ENCODE measurements at regions not wholly inside any gene's neighbourhood (a gene's known extent, or its start where the extent isn't known, plus 50 kb on each side); places are given as distances from the start of the nearest gene placed in this dataset.

DNA sequence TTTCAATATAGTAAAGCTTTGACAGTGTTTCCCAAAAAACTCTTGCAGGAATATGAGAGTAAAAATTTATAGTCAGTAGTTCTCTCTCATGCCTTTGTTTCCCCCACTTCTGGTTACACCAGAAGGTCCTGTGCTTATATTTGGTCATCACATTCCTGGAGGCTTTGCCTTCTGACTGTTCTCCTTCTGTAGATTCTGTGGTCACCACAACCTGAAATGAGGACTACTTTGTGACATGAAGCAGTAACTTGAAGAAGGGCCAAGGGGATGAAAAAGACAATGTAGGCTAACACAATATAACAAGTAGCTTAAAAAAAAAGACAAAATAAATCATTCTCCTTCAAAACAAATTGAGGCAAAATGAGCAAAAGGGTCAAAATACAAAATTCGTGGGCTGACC, 366.2 kb upstream of the NR3C2 start:
- FAIRE-seq, result no peak
- no peak overlapping the region for H4K5ac ChIP-seq (ENCODE audit: insufficient read length, low read depth, low read length)
- no peaks in the 10 kb centered on the region for H4K20me1 ChIP-seq (replicated peaks in 1 of 2; ENCODE audit: control insufficient read depth in 1 of 2, insufficient read depth in 2 of 2, low read length in 2 of 2)
- ChIA-PET POLR2A (ENCODE audit: partially characterized antibody) (no interaction called here), CTCF (ENCODE audit: partially characterized antibody) (no interaction called here)
- no peaks in the 10 kb centered on the region for H3K9me3 ChIP-seq (ENCODE audit: insufficient read depth in 2 of 2, low read depth in 1 of 2, low read length in 1 of 2)
- H4K91ac ChIP-seq (replicated peaks; ENCODE audit: insufficient read length, low read length), result no peak overlapping the region
- no peak overlapping the region for H3K4me3 ChIP-seq (ENCODE audit: extremely low read depth in 1 of 4, insufficient read depth in 2 of 4, low read depth in 3 of 4, low read length in 4 of 4)
- no peak overlapping the region for H2AK5ac ChIP-seq (ENCODE audit: low read depth, low read length)
- no peak for DNase-seq (ENCODE audit: low read depth in 1 of 2, low spot score in 2 of 2)
- H3K4me2 ChIP-seq (ENCODE audit: insufficient read depth in 1 of 2, low read depth in 2 of 2, low read length in 2 of 2), result no peak overlapping the region
- H4K8ac ChIP-seq (ENCODE audit: extremely low read depth, insufficient read depth, low read length), result no peak overlapping the region
- no peak overlapping the region for H2BK20ac ChIP-seq (ENCODE audit: low read length)
- no peak overlapping the region for H2BK5ac ChIP-seq (ENCODE audit: low read depth, low read length)
- no peaks in the 10 kb centered on the region for H3K79me2 ChIP-seq (ENCODE audit: control insufficient read depth in 1 of 2, insufficient read depth in 2 of 2, low read length in 2 of 2)
- no peak overlapping the region for H2BK12ac ChIP-seq (ENCODE audit: low read depth, low read length)
- H3K79me1 ChIP-seq (ENCODE audit: low read depth, low read length), result no peaks in the 10 kb centered on the region
- H3K9ac ChIP-seq (replicated peaks in 1 of 4; ENCODE audit: extremely low read depth in 1 of 4, low read depth in 3 of 4, low read length in 3 of 4), result no peak overlapping the region
- H3K56ac ChIP-seq (replicated peaks; ENCODE audit: insufficient read length, low read depth, low read length), result no peak overlapping the region
- H3K4ac ChIP-seq (replicated peaks; ENCODE audit: insufficient read length, low read depth, low read length), result no peak overlapping the region
- no peaks in the 10 kb centered on the region for H3K36me3 ChIP-seq (ENCODE audit: control insufficient read depth in 2 of 4, insufficient read depth in 4 of 4, low read length in 3 of 4)
- no peaks in the 10 kb centered on the region for H3K4me1 ChIP-seq (replicated peaks in 1 of 4; ENCODE audit: control insufficient read depth in 3 of 4, insufficient read depth in 4 of 4, low read length in 3 of 4)
- no peak overlapping the region for H3K18ac ChIP-seq (ENCODE audit: extremely low read depth, low read length)
- 83% methylated on average over 1 of the region's 1 CpG; no CpG with 5 or more reads in 1 of the 2 experiments for WGBS, 2 experiments (ENCODE audit: extremely low coverage in 1 of 2, insufficient coverage in 1 of 2, insufficient read length in 1 of 2, insufficient replicate concordance in 2 of 2, low coverage in 1 of 2, low lambda C conversion rate in 2 of 2, missing lambda C conversion rate in 1 of 2)
- H2BK120ac ChIP-seq (replicated peaks; ENCODE audit: low read depth, low read length), result no peak overlapping the region
- H3K23ac ChIP-seq (ENCODE audit: insufficient read length), result no peak overlapping the region
- no peak overlapping the region for H2BK15ac ChIP-seq (ENCODE audit: low read length)
- H3K14ac ChIP-seq (ENCODE audit: insufficient read length), result no peak overlapping the region
- no peak overlapping the region for H2AFZ ChIP-seq (ENCODE audit: low read length)
- H3K23me2 ChIP-seq (ENCODE audit: low read depth, low read length), result no peaks in the 10 kb centered on the region
- H3K27me3 ChIP-seq (replicated peaks in 1 of 4; ENCODE audit: control insufficient read depth in 3 of 4, extremely low read depth in 1 of 4, insufficient read depth in 3 of 4, low read length in 3 of 4), result no peaks in the 10 kb centered on the region
- H3K27ac ChIP-seq (ENCODE audit: low read depth, low read length), result no peak overlapping the region
- TF ChIP-seq EGR1 (IDR thresholded peaks at IDR 0.05; ENCODE audit: borderline replicate concordance, low read depth, low read length) (no peak), EP300 (IDR thresholded peaks at IDR 0.05; ENCODE audit: borderline replicate concordance in 1 of 2, low read depth in 2 of 2, low read length in 2 of 2) (no peak), KDM5A (IDR thresholded peaks at IDR 0.05; ENCODE audit: low read length) (no peak), NRF1 (IDR thresholded peaks at IDR 0.05; ENCODE audit: low read depth, low read length) (no peak), EZH2 (IDR thresholded peaks at IDR 0.05; ENCODE audit: low read depth, low read length, severe bottlenecking) (no peak), SP4 (IDR thresholded peaks at IDR 0.05; ENCODE audit: low read length) (no peak), MAFK (IDR thresholded peaks at IDR 0.05; ENCODE audit: low read depth, low read length) (no peak)

Data from H1 (cell line).